GM12873 (cell line): ENCODE measurements at regions not wholly inside any gene's neighbourhood (a gene's known extent, or its start where the extent isn't known, plus 50 kb on each side); places are given as distances from the start of the nearest gene placed in this dataset.

Experiments
- TF ChIP-seq, protein P1 (sequence below): IDR thresholded peaks from 2 replicates; pipeline ENCODE4 v1.5.1; 2012; ENCODE audit warnings: low read depth, mild to moderate bottlenecking, moderate library complexity, low read length, control low read depth; ENCODE audit not compliant: insufficient read depth; ENCODE audit errors: missing control alignments

- TF ChIP-seq, protein P1, sequence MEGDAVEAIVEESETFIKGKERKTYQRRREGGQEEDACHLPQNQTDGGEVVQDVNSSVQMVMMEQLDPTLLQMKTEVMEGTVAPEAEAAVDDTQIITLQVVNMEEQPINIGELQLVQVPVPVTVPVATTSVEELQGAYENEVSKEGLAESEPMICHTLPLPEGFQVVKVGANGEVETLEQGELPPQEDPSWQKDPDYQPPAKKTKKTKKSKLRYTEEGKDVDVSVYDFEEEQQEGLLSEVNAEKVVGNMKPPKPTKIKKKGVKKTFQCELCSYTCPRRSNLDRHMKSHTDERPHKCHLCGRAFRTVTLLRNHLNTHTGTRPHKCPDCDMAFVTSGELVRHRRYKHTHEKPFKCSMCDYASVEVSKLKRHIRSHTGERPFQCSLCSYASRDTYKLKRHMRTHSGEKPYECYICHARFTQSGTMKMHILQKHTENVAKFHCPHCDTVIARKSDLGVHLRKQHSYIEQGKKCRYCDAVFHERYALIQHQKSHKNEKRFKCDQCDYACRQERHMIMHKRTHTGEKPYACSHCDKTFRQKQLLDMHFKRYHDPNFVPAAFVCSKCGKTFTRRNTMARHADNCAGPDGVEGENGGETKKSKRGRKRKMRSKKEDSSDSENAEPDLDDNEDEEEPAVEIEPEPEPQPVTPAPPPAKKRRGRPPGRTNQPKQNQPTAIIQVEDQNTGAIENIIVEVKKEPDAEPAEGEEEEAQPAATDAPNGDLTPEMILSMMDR, result no peak
These were observed 248.5 kb downstream of the ETS1 start for GRCh38 chr11:128338811-128339210.

- TF ChIP-seq, protein P1, result no peak
These were observed 251.2 kb downstream of the ETS1 start for GRCh38 chr11:128336203-128336602.

DNA sequence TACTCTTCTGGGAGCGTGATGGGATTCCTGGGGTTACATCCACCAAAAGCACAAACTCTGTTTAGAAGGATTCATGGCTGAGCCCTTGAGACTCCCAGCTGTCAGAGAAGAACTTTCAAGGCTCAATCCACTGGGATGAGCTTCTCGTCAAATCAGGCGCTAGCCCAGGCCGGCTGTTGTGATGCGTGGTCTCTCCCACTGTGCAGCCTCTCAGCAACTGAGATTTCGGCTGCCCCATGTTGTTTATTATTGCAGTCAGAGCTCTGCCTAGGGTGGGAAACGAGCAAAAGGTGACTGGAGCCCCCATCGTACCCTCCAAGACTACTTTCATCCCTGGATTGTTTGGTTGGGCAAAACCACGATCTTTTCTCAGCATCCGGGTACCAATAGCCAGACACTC is 251.6 kb downstream of the ETS1 start:
- TF ChIP-seq, protein P1, result no peak

DNA sequence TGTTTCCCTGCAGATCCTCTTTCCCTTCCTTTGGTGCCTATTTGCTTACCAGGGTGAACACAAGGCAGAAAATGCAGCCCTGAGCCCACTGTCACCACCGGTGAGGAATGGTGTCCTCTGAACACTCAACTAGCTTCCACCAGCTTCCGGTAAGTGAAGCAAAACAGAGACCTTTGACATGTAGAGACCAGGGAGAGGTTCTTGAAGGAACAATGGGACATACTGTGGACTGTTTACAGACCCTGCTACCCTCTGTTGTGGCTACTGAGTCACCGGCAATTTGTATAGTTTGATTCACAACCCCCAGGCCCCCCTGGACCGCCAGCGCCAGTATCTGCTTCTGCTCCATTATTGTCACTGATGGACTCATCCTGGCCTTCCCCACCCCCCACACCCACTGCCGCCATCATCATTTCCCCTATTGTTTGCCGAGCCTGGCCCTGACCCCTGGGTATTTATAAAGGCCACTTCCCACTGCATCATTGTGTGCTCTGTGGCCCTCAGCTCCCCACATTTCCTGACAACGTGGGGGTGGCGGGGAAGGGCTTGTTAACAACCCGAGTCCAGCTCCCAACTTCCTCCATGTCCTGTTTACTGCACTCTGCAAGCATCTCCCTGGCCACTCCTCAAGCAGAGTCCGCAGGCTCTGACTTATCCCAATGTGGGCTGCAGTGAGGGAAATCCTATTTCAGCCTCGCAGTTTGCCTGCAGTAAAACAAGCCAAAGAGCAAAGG is 252.9 kb downstream of the ETS1 start:
- TF ChIP-seq, protein P1, result no peak

- TF ChIP-seq, protein P1, result no peak
These were observed 256.0 kb downstream of the ETS1 start for GRCh38 chr11:128331317-128331716.

DNA sequence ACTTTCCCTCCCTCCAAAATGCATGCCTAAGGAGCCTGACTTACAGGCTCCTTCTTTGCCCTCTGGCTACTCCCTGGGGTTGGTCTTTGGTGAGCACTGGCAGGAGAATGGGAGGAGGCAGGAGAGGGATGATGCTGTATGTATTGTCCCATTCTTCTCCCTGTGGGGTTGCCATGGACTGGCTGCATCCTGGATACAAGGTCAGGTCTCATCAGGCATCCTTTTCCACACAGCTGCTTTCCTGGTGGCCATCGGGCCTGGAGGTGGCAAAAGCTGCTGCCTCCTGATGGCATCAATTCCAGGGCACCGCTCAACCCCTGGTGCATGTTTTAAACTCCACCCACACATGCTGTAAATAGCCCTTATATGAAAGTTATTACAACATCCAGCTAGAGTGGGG is 257.2 kb downstream of the ETS1 start:
- TF ChIP-seq, protein P1, result no peak

- TF ChIP-seq, protein P1, result no peak
These were observed 258.3 kb downstream of the ETS1 start for GRCh38 chr11:128328955-128329551.
